ENCODE measurements at regions not wholly inside any gene's neighbourhood (a gene's known extent, or its start where the extent isn't known, plus 50 kb on each side); places are given as distances from the start of the nearest gene placed in this dataset.
"Not testable (repeated sequence)": the region's sequence is repeated elsewhere in the genome, so short reads cannot be mapped to it uniquely, and the experiment has no call there.

DNA sequence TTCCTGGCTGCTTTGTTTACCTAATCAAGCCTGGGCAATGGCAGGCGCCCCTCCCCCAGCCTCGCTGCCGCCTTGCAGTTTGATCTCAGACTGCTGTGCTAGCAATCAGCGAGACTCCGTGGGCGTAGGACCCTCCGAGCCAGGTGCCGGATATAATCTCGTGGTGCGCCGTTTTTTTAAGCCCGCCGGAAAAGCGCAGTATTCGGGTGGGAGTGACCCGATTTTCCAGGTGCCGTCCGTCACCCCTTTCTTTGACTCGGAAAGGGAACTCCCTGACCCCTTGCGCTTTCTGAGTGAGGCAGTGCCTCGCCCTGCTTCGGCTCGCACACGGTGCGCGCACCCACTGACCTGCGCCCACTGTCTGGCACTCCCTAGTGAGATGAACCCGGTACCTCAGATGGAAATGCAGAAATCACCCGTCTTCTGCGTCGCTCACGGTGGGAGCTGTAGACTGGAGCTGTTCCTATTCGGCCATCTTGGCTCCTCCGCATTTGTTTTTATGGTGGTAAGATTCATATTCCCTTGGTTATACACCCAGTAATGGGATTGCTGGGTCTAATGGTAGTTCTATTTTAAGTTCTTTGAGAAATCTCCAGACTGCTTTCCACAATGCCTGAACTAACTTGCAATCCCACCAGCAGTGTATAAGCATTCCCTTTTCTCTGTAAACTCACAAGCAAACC, 652.1 kb upstream of the LRFN5 start:
- H4K20me1 ChIP-seq (ENCODE audit: insufficient read depth); H3K4me2 ChIP-seq (ENCODE audit: low read length); ATAC-seq; H3K27ac ChIP-seq (ENCODE audit: low read depth, low read length); H3K9me3 ChIP-seq (ENCODE audit: control insufficient read depth in 1 of 2, insufficient read depth in 1 of 2, low read depth in 1 of 2, low read length in 2 of 2); H3K9me2 ChIP-seq (ENCODE audit: insufficient read depth); intact Hi-C loops (cut with micrococcal nuclease); RAD21 ChIA-PET (ENCODE audit: low non-redundant PET in 1 of 2, low total read pairs in 2 of 2, uncharacterized antibody in 2 of 2, unreplicated experiment in 2 of 2); CTCF ChIA-PET; H3K4me3 ChIP-seq (replicated peaks in 1 of 2; ENCODE audit: low read depth in 1 of 2, low read length in 2 of 2); DNase-seq (ENCODE audit: low read depth, low spot score); H3K9ac ChIP-seq (ENCODE audit: low read length); H2AFZ ChIP-seq (ENCODE audit: low read depth, low read length, poor library complexity, severe bottlenecking); POLR2A ChIA-PET; H3K79me2 ChIP-seq (ENCODE audit: insufficient read depth, low read length); H3K4me1 ChIP-seq (ENCODE audit: control insufficient read depth in 1 of 2, insufficient read depth in 2 of 2, low read length in 2 of 2); H3K27me3 ChIP-seq (ENCODE audit: insufficient read depth, low read length); BruUV-seq (replicated peaks); H3K36me3 ChIP-seq (ENCODE audit: control insufficient read depth in 1 of 2, insufficient read depth in 2 of 2, low read length in 2 of 2): not testable (repeated sequence)

GRCh38 chr14:40944521-40944920, 662.2 kb upstream of the LRFN5 start:
- ATAC-seq, result no peak
- TF ChIP-seq POLR2A (IDR thresholded peaks at IDR 0.05; ENCODE audit: borderline replicate concordance, extremely low read depth, insufficient read depth, insufficient read length) (no peak), RAD21 (IDR thresholded peaks at IDR 0.05; ENCODE audit: low read depth) (no peak), ZFX (IDR thresholded peaks at IDR 0.05) (no peak), FOSL1 (IDR thresholded peaks at IDR 0.05; ENCODE audit: low read depth) (no peak), SIN3A (IDR thresholded peaks at IDR 0.05; ENCODE audit: low read depth) (no peak), EZH2 (IDR thresholded peaks at IDR 0.05) (no peak), SRF (IDR thresholded peaks at IDR 0.05; ENCODE audit: low read depth) (no peak), ZBTB33 (IDR thresholded peaks at IDR 0.05; ENCODE audit: extremely low read depth, insufficient replicate concordance, low read length) (no peak), POLR2AphosphoS5 (IDR thresholded peaks at IDR 0.05; ENCODE audit: low read depth, low read length) (no peak), ZNF274 (IDR thresholded peaks at IDR 0.05; ENCODE audit: low read depth, low read length) (no peak), EZH2phosphoT487 (IDR thresholded peaks at IDR 0.05; ENCODE audit: borderline replicate concordance) (no peak), CEBPB (IDR thresholded peaks at IDR 0.05; ENCODE audit: low read depth) (no peak), SP1 (IDR thresholded peaks at IDR 0.05; ENCODE audit: low read depth) (no peak)
- TF ChIP-seq, protein P1, sequence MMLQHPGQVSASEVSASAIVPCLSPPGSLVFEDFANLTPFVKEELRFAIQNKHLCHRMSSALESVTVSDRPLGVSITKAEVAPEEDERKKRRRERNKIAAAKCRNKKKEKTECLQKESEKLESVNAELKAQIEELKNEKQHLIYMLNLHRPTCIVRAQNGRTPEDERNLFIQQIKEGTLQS (IDR thresholded peaks at IDR 0.05), result no peak
- CTCF ChIA-PET, result no interaction called here
- no peaks in the 10 kb centered on the region for H3K27me3 ChIP-seq (ENCODE audit: insufficient read depth, low read length)
- no peak overlapping the region for H3K9ac ChIP-seq (ENCODE audit: low read length)
- RAD21 ChIA-PET (ENCODE audit: low non-redundant PET in 1 of 2, low total read pairs in 2 of 2, uncharacterized antibody in 2 of 2, unreplicated experiment in 2 of 2), result no interaction called here
- no peaks in the 10 kb centered on the region for H4K20me1 ChIP-seq (ENCODE audit: insufficient read depth)
- intact Hi-C loops (cut with micrococcal nuclease), result no loop called here
- POLR2A ChIA-PET, result no interaction called here
- no peaks in the 10 kb centered on the region for H3K36me3 ChIP-seq (ENCODE audit: control insufficient read depth in 1 of 2, insufficient read depth in 2 of 2, low read length in 2 of 2)
- no peaks in the 10 kb centered on the region for H3K9me2 ChIP-seq (ENCODE audit: insufficient read depth)
- H3K27ac ChIP-seq (ENCODE audit: low read depth, low read length), result no peak overlapping the region
- no TSS peak for BruUV-seq (replicated peaks)
- H2AFZ ChIP-seq (ENCODE audit: low read depth, low read length, poor library complexity, severe bottlenecking), result no peak overlapping the region
- H3K4me3 ChIP-seq (replicated peaks in 1 of 2; ENCODE audit: low read depth in 1 of 2, low read length in 2 of 2), result no peak overlapping the region
- no peaks in the 10 kb centered on the region for H3K4me1 ChIP-seq (ENCODE audit: control insufficient read depth in 1 of 2, insufficient read depth in 2 of 2, low read length in 2 of 2)
- no peak overlapping the region for H3K4me2 ChIP-seq (ENCODE audit: low read length)
- no peak for DNase-seq (ENCODE audit: low read depth, low spot score)
- no peaks in the 10 kb centered on the region for H3K79me2 ChIP-seq (ENCODE audit: insufficient read depth, low read length)
- no peaks in the 10 kb centered on the region for H3K9me3 ChIP-seq (ENCODE audit: control insufficient read depth in 1 of 2, insufficient read depth in 1 of 2, low read depth in 1 of 2, low read length in 2 of 2)
